ENCODE measurements at regions not wholly inside any gene's neighbourhood (a gene's known extent, or its start where the extent isn't known, plus 50 kb on each side); places are given as distances from the start of the nearest gene placed in this dataset.
"Not testable (repeated sequence)": the region's sequence is repeated elsewhere in the genome, so short reads cannot be mapped to it uniquely, and the experiment has no call there.

DNA sequence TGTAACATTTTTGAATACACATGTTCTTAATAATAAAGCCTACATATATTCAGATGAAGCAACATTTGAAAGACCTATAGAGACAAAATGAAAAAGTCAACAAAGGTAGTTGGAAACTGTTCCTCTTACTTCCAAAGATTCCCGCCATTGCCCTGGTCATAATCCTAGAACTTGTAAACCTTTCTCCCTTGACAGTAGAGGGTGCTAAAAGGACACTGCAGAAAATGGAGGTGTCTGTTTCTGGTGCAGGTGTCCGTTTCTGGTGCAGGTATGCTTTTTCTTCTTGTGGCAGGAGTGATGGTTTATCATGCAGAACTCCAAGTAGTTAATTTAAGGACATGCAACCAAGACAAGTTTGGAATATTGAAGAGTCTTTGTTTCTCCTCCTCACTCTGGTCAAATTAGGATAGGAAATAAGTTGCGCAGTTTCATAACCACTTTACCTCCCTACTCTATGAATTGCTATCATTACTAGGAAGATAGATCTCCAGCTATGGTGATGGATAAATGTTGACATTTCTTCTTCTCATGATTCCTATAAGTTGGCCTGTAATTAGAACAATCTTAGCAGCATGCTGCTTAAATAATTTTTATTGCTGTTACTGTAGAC lies 56.0 kb upstream of the FAM174A start:
- DNase-seq = no peak

GRCh38 chr5:100472091-100472490 lies 63.1 kb upstream of the FAM174A start:
- no peak for DNase-seq

DNA sequence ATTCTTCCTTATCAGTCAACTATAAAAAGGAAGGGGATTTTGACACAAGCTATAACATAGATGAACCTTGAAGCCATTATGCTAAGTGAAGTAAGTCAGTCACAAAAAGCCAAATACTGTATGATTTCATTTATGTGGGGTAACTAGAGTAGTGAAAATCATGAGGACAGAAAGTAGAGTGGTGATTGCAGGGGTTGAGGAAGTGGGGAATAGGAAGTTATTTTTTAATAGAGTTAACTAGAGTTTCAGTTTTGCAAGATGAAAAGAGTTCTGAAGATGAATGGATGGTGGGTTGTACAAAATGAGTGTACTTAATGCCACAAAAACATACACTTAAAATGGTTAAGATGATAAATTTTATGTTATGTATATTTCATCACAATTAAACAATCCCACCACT lies 65.4 kb upstream of the FAM174A start:
- no peak for DNase-seq

GRCh38 chr5:100464418-100464817 lies 70.8 kb upstream of the FAM174A start:
- DNase-seq = no peak

- DNase-seq = no peak
These were observed 78.6 kb upstream of the FAM174A start for GRCh38 chr5:100456615-100457014.

DNA sequence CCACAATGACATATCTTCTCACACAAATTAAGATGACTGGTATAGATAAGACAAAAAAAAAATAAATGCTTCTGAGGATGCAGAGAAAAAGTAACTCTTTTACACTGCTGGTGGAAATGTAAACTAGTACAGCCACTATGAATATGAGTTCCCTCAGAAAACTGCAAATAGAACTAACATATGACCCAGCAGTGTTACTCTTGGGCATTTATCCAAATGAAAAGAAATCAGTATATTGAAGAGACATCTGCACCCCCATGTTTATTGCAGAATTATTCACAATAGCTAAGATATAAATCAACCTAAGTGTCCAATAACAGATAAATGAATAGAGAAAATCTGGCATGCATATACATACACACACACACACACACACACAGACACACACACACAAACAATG lies 83.0 kb upstream of the FAM174A start:
- no peak for DNase-seq

DNA sequence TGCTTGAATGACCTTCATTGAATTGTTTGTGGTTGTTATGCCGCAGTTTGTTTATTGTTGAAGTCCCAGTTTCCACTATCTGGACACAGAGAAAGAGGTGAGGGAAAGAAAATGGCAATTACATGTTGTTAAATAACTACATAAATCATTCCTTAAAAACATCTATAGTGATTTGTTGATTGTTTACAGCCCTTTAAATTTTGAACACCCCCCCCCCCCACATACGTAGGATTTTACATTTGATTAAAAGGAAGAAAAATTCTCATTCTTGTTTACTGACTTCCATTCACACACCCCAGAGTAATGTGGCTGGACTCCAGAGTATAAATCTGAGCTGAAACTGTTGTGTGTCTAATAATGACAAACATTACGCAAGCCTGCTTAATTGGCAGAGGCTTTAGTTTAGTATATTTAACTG lies 87.1 kb upstream of the FAM174A start:
- DNase-seq = no peak

DNA sequence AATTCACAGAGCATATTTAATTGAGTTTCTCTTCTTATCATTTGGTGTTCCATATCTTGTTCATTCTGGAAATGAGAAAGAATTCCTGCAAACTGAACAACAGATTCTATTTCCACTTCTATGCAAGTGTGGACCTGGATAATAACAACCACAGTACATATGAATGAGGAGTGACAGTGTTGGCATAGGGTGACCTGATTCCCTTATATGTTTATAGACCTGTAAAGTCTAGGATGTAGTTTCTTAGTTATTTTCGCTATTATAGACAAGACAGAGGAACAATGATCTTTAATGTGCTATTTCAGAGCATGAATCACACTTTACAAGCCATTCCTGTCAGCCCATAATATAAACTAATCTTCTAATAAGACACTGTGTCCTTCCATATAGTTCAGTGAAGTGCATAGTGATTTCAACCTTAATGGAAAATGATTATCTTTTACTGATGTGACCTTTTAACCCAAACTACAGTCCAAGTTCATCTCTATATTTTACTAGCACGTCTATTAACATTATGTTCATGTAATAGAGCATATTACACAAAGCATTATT lies 88.2 kb upstream of the FAM174A start:
- no peak for DNase-seq

- DNase-seq = no peak
These were observed 90.2 kb upstream of the FAM174A start for GRCh38 chr5:100444961-100445360.

DNA sequence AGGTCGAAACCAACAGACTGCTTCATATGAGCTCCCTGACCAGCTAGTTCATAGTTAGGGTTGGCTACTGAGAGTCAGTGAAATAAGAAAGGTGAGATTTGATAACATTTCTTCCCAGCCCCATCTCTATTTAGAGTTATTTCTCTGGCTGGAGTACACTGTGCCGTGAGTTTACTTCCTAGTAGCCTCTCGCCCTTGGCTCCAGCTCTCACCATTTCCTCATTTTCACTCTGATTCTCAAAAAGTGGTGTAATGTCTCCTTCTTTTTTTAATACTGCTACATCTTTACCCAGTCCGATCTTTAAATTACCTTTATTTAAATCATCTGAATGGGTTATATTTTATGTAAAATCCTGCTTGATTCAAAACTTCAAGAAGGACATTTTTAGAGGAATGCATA lies 100.4 kb upstream of the FAM174A start:
- no peak for DNase-seq

GRCh38 chr5:100432741-100433140 lies 102.4 kb upstream of the FAM174A start:
- DNase-seq = no peak

DNA sequence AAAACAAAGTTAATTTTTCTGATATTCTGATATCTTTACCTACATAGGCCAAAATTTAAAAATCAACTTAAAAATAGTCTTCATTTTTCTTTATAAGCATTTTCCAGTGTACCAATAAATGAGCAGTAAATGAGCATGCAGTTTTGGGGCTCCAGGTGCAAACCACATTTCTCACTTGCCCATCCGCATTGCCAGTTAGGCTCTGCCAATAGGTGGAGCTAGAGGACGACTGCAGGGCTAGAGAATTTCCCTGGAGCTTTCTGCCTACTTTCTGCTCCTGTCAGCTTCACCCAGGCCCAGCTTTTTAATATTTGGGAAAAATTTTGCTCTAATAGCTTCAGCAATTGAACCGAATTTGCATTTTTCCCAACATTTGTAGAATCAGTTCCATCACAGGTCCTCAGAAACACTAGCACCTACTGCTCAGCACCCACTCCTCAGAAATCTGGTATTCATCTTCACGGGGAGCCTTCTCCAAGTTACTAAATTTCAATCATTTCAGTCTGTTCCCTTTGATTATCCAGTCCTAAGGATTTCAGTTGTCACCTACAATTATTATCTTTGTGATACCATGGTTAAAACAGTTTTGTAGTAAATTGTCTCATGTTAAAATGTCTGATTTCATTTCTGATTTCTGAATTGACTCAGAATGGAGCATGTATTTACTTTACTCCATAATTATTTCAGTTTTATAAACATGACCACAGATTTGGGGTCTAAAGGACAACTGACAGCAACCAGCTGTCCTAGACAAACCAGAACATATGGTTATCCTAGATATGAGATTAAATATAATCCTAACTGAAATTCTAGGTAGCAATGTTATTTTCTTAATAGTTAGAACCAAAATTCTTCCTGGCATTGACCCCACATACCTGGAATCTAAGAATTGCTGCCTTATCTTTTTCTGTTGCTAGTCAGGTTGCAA lies 104.6 kb upstream of the FAM174A start:
- no peak for DNase-seq

DNA sequence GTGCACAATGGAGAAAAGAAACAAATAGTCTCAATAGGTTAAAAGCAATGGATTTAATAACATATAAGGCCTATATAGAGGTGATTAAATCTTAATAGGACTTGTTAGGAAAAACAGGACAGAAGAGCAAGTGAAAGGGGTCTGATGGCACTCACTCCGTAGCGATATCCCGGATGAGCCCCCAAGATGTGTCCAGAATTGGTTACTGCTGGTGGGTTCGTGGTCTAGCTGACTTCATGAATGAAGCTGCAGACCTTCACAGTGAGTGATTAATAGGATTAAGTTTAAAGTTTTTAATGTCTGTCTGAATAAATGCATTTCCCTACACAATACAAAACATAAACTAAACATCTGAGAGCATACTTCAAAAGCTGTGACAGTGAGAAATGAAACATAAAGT lies 110.4 kb upstream of the FAM174A start:
- no peak for DNase-seq

GRCh38 chr5:100424017-100424416 lies 111.2 kb upstream of the FAM174A start:
- DNase-seq = no peak

DNA sequence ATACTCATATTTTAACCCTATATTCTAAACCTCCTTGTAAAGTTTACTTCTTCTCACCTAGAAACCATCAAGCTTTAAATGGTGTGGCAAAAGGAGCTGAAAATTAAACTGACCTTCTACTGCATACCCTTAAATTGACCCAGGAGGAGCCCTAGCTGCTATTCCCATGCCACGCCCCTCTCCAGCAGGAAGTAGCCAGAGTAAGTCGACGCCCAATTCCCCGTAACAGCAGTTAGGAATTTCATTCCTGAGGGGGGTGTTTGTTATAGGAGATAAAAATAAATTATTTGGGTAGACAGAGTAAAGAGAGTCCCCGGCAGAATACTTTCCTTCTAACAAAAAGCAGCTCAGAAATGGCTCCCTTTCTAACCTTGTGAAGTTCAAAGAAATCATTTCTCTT lies 111.8 kb upstream of the FAM174A start:
- no peak for DNase-seq

DNA sequence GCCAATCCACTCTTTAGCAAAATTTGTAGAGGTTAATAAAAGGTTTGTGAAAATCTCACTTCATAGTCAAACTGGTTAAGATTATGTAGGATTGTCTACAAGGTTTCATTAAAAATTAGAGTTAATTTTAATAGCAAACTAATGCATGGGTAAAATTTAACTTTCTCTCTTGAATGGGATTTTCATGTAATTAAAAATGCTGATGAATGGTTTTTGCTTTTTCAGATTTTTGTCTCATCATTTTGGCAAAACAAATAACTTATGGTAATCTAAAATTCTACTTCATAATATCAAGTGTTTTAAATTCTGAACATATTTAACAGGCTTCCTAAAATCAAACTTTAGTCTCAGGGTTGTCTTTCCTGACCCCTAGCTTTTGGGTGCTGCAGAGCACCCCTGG lies 113.8 kb upstream of the FAM174A start:
- DNase-seq = no peak

GRCh38 chr5:100418231-100418630 lies 116.9 kb upstream of the FAM174A start:
- no peak for DNase-seq

DNA sequence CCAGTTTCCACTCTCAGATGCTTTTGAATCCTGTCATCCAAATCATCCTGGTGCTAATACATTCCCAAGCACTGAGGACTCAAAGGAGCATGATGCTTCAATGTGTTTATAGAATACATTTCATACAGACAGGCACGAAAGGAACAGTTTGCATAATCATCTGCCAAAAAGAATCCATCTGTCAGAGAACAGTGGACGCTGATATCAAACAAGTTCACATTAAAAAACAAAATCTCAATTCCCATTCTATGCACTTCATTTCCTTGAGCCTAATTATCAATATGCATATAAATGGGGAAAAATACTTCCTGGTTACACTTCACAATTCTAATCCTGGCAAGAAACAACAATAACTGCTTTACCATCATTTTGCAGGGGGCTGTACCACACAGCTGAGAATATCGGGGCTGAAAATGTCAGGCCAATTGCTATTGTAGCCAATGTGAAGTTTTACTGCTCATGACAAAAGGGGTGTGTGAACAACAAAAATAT lies 125.5 kb upstream of the FAM174A start:
- no peak for DNase-seq

DNA sequence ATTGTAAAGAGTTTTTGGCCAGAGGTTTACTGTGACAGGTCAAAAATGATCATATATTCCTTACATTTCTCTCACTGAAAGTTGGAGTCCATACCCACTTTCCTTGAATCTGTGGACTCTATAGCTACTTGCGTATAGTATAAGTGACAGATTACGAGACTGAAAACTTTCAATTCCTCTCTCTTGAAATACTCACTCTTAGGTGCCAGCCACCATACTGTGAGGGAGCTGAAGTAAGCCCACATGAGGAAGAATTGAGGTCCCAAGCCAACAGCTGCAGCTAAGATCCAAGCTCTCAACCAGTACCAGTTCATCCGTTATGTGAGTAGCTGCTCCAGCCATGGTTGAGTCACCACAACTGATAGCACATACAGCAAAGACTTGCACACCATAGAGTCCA lies 128.1 kb upstream of the FAM174A start:
- no peak for DNase-seq

- no peak for DNase-seq
These were observed 128.5 kb upstream of the FAM174A start for GRCh38 chr5:100406640-100407039.

DNA sequence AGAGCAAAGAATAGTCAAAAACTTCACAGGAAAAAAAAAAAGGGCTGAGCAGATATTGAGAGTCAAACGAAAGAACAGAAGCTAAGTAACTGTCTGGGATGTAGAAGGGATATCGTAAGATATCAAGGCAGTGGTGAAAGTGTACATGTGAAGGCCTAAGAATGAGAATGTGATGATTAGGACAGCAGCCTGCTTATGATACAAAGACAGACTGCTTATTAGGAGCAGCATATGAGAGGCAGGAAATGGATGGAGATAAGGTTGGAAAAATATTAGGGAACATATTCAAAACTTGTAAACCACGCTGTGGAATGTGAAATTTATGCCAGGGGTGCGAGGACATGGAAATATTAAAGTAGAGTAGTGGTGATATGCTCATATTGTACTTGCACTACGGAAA lies 133.1 kb upstream of the FAM174A start:
- DNase-seq = no peak

GRCh38 chr5:100401149-100401548 lies 134.0 kb upstream of the FAM174A start:
- DNase-seq = no peak

DNA sequence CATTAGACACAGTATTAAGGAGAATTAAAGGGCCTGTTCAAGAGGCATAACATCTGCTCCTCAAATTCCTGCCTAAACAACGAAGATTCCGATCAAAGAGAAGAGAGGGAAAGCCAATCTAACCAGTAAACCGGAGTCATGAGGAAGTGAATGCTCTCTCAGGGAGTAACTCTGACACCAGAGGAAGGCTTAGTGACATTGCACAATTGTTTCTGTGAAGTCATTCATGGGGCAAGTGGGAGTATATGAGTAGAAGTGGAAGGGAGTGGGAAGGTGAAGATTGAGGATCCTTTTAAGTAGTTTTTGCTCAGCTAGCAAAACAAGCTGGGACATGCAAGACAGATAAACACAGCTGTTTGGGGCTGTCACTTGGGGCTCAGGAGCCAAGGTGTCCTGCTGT lies 136.4 kb upstream of the FAM174A start:
- not testable (repeated sequence) for DNase-seq

DNA sequence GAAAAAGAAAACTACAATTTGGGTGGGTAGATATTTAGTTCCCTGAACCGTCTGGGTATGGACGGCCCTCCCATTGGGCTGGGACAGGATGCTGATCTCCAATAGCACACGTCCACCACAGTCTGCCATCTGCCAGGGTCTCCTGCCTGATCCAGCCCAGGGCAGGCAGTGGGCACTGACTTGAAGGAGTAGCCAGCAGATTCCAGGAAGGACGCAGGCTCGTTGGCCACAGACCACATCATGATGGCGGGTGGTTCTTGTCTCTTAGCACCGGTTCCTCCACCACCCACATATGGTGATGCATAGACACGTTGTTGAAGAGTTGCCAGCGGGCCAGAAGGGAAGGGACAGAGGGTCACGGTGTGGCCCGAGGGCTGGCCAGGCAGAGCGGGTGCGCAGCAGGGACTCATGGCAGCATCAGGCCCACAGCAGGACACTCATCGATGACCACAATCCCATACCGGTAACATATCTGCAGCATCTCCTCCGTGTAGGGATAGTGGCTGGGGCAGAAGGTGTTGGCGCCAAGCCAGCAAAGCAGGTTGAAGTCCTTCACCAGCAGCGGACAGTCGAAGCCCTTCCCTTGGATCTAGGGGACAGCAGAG lies 155.8 kb upstream of the FAM174A start:
- DNase-seq = not testable (repeated sequence)

Measured in right hindlimb (tissue), 1 donor.